Breast epithelium (tissue), 3 donors: ENCODE measurements at regions not wholly inside any gene's neighbourhood (a gene's known extent, or its start where the extent isn't known, plus 50 kb on each side); places are given as distances from the start of the nearest gene placed in this dataset.
"Not testable (repeated sequence)": the region's sequence is repeated elsewhere in the genome, so short reads cannot be mapped to it uniquely, and the experiment has no call there.

ENCODE experiments used
- POLR2A ChIP-seq: fragments of 450-650 bp; IDR thresholded peaks from one replicate; pipeline ENCODE4 v1.6.1; 2016; ENCODE audit warnings: antibody characterized with exemption, mild to moderate bottlenecking, moderate library complexity
- POLR2AphosphoS5 ChIP-seq, 3 donors: sonication (generic); formaldehyde crosslinking; IDR thresholded peaks; one replicate each; pipeline ENCODE4 v1.6.1; 2017; ENCODE audit warnings: antibody characterized with exemption in 3 of 3
- TF ChIP-seq, protein P1 (sequence below), 3 donors: fragments of 450-650 bp; IDR thresholded peaks; one replicate each; pipeline ENCODE4 v1.5.1; 2016 to 2017; ENCODE audit warnings: antibody characterized with exemption in 3 of 3, mild to moderate bottlenecking in 3 of 3, moderate library complexity in 3 of 3

DNA sequence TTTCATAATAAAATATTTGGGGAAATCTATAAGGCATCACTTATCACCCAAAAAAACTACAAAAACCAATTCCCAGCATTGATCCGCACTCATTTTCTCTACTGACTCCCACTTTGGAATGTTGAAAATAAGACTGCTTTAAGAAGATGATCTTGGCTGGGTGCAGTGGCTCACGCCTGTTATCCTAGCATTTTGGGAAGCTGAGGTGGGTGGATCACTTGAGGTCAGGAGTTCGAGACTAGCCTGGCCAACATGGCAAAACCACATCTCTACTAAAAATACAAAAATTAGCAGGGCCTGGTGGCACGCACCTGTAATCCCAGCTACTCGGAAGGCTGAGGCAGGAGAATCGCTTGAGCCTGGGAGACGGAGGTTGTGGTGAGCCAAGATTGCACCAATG, 50.0 kb upstream of the METTL9 start:
- TF ChIP-seq, protein P1, sequence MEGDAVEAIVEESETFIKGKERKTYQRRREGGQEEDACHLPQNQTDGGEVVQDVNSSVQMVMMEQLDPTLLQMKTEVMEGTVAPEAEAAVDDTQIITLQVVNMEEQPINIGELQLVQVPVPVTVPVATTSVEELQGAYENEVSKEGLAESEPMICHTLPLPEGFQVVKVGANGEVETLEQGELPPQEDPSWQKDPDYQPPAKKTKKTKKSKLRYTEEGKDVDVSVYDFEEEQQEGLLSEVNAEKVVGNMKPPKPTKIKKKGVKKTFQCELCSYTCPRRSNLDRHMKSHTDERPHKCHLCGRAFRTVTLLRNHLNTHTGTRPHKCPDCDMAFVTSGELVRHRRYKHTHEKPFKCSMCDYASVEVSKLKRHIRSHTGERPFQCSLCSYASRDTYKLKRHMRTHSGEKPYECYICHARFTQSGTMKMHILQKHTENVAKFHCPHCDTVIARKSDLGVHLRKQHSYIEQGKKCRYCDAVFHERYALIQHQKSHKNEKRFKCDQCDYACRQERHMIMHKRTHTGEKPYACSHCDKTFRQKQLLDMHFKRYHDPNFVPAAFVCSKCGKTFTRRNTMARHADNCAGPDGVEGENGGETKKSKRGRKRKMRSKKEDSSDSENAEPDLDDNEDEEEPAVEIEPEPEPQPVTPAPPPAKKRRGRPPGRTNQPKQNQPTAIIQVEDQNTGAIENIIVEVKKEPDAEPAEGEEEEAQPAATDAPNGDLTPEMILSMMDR (IDR thresholded peaks at IDR 0.05): not testable (repeated sequence)
- not testable (repeated sequence) for TF ChIP-seq POLR2A; POLR2AphosphoS5 (IDR thresholded peaks at IDR 0.05)
